C4-2B (cell line): ENCODE measurements at regions not wholly inside any gene's neighbourhood (a gene's known extent, or its start where the extent isn't known, plus 50 kb on each side); places are given as distances from the start of the nearest gene placed in this dataset.

Experiments used
- CTCF ChIP-seq: fragments of 450-650 bp; conservative IDR thresholded peaks from 2 replicates; pipeline ENCODE4 v1.5.1; 2017; ENCODE audit warnings: mild to moderate bottlenecking
- ZFX ChIP-seq: fragments of 450-650 bp; IDR thresholded peaks from 2 replicates; pipeline ENCODE4 v1.6.1; 2017

DNA sequence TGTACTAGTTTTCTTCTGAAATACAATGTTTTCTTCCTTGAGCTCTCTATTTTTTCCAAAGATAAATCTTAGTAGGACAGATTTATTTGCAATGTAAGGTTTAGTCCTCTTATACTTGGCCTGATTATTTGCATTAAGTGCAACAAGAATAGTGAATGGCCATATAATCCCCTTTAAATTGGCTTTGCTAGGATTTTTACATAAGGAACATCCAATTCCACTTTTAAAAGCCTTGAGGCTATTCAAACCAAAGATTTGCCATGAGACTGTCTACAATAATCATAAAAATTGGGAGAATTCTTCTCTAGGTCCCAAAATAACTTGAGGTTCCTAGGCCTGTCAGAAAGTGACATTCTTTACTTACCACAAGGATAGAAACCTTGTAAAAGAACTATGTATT is 128.6 kb upstream of the THSD7A start:
- TF ChIP-seq CTCF: no peak
- no peak for TF ChIP-seq ZFX
